Mesodermal cell (in vitro differentiated cells): ENCODE measurements at regions not wholly inside any gene's neighbourhood (a gene's known extent, or its start where the extent isn't known, plus 50 kb on each side); places are given as distances from the start of the nearest gene placed in this dataset.

ENCODE experiments used
- H3K27ac ChIP-seq: 2 replicates; pipeline ENCODE4 v1.7.0; 2013; ENCODE audit warnings: mild to moderate bottlenecking, low read depth, low read length, moderate library complexity; ENCODE audit not compliant: severe bottlenecking
- H3K36me3 ChIP-seq: 2 replicates; pipeline ENCODE4 v1.7.1; 2013; ENCODE audit warnings: mild to moderate bottlenecking, low read length, moderate library complexity; ENCODE audit not compliant: control insufficient read depth, insufficient read depth
- H3K4me1 ChIP-seq: one replicate; pipeline ENCODE4 v1.7.1; 2013; ENCODE audit warnings: mild to moderate bottlenecking, low read length; ENCODE audit not compliant: insufficient read depth, control insufficient read depth, poor library complexity, severe bottlenecking
- H3K4me3 ChIP-seq: 2 replicates; pipeline ENCODE4 v1.7.0; 2013; ENCODE audit warnings: low read length, control low read depth, mild to moderate bottlenecking; ENCODE audit not compliant: insufficient read depth, poor library complexity, severe bottlenecking; ENCODE audit errors: extremely low read depth
- H3K9me3 ChIP-seq: 2 replicates; pipeline ENCODE4 v1.7.1; 2013; ENCODE audit warnings: mild to moderate bottlenecking, low read length, moderate library complexity; ENCODE audit not compliant: control insufficient read depth
- WGBS, 2 experiments: methylation state at CpG; one replicate each; pipeline ENCODE4 v1.1.5; 2013; ENCODE audit warnings: missing lambda C conversion rate in 2 of 2; ENCODE audit not compliant: insufficient coverage in 2 of 2; 5-methylcytosine and 5-hydroxymethylcytosine counted together

GRCh38 chr14:83379436-83379835 lies 1845.8 kb upstream of the SEL1L start:
- no peak overlapping the region for H3K27ac ChIP-seq
- 89 to 91% methylated on average over 3 of the region's 3 CpGs for WGBS, 2 experiments
- H3K36me3 ChIP-seq = no peaks in the 10 kb centered on the region
- H3K4me3 ChIP-seq = no peak overlapping the region
- H3K4me1 ChIP-seq = no peaks in the 10 kb centered on the region
- H3K9me3 ChIP-seq = no peaks in the 10 kb centered on the region

- WGBS, 2 experiments = 100% methylated on average over 1 to 2 of the region's 3 CpGs
- Histone ChIP-seq H3K36me3 (no peaks in the 10 kb centered on the region), H3K27ac (no peak overlapping the region), H3K4me1 (no peaks in the 10 kb centered on the region), H3K9me3 (no peaks in the 10 kb centered on the region), H3K4me3 (no peak overlapping the region)
These were observed 1850.6 kb upstream of the SEL1L start for GRCh38 chr14:83384253-83384652.

- no peak overlapping the region for H3K4me3 ChIP-seq
- no peaks in the 10 kb centered on the region for H3K36me3 ChIP-seq
- 80% methylated on average over 1 of the region's 2 CpGs; no CpG with 5 or more reads in 1 of the 2 experiments for WGBS, 2 experiments
- H3K4me1 ChIP-seq = no peaks in the 10 kb centered on the region
- H3K9me3 ChIP-seq = no peaks in the 10 kb centered on the region
- H3K27ac ChIP-seq = no peak overlapping the region
These were observed 1861.7 kb upstream of the SEL1L start for GRCh38 chr14:83395321-83395720.

- whole genome bisulfite sequencing, 2 experiments = 61 to 80% methylated on average over 1 to 2 of the region's 2 CpGs
- no peaks in the 10 kb centered on the region for H3K9me3 ChIP-seq
- no peaks in the 10 kb centered on the region for H3K4me1 ChIP-seq
- no peak overlapping the region for H3K4me3 ChIP-seq
- no peaks in the 10 kb centered on the region for H3K36me3 ChIP-seq
- no peak overlapping the region for H3K27ac ChIP-seq
These were observed 1882.8 kb upstream of the SEL1L start for GRCh38 chr14:83416476-83416875.

GRCh38 chr14:83419420-83419819 lies 1885.8 kb upstream of the SEL1L start:
- 90 to 96% methylated on average over 2 to 4 of the region's 4 CpGs for WGBS, 2 experiments
- Histone ChIP-seq H3K9me3 (no peaks in the 10 kb centered on the region), H3K4me3 (no peak overlapping the region), H3K36me3 (no peaks in the 10 kb centered on the region), H3K4me1 (no peaks in the 10 kb centered on the region), H3K27ac (no peak overlapping the region)

- Histone ChIP-seq H3K27ac (no peak overlapping the region), H3K4me3 (no peak overlapping the region), H3K4me1 (no peaks in the 10 kb centered on the region), H3K9me3 (no peaks in the 10 kb centered on the region), H3K36me3 (no peaks in the 10 kb centered on the region)
- WGBS, 2 experiments = no CpG with 5 or more reads among the region's 2 CpGs
These were observed 1888.1 kb upstream of the SEL1L start for GRCh38 chr14:83421711-83422110.

- H3K4me1 ChIP-seq = no peaks in the 10 kb centered on the region
- no peaks in the 10 kb centered on the region for H3K9me3 ChIP-seq
- no peaks in the 10 kb centered on the region for H3K36me3 ChIP-seq
- H3K27ac ChIP-seq = no peak overlapping the region
- H3K4me3 ChIP-seq = no peak overlapping the region
These were observed 1891.5 kb upstream of the SEL1L start for GRCh38 chr14:83425138-83425537.

GRCh38 chr14:83425706-83426105 lies 1892.1 kb upstream of the SEL1L start:
- no peak overlapping the region for H3K4me3 ChIP-seq
- H3K36me3 ChIP-seq = no peaks in the 10 kb centered on the region
- no peaks in the 10 kb centered on the region for H3K9me3 ChIP-seq
- WGBS, 2 experiments = 100% methylated on average over 1 to 2 of the region's 2 CpGs
- no peak overlapping the region for H3K27ac ChIP-seq
- no peaks in the 10 kb centered on the region for H3K4me1 ChIP-seq

GRCh38 chr14:83433618-83434017 lies 1900.0 kb upstream of the SEL1L start:
- no CpG with 5 or more reads among the region's 1 CpG for WGBS, 2 experiments
- Histone ChIP-seq H3K36me3 (no peaks in the 10 kb centered on the region), H3K4me1 (no peaks in the 10 kb centered on the region), H3K4me3 (no peak overlapping the region), H3K9me3 (no peaks in the 10 kb centered on the region), H3K27ac (no peak overlapping the region)

GRCh38 chr14:83441801-83442200 lies 1908.1 kb upstream of the SEL1L start:
- no peak overlapping the region for H3K4me3 ChIP-seq
- no peaks in the 10 kb centered on the region for H3K4me1 ChIP-seq
- H3K36me3 ChIP-seq = no peaks in the 10 kb centered on the region
- WGBS, 2 experiments = no CpG with 5 or more reads among the region's 2 CpGs
- H3K9me3 ChIP-seq = no peaks in the 10 kb centered on the region
- H3K27ac ChIP-seq = no peak overlapping the region

- Histone ChIP-seq H3K9me3 (peaks cover 21% of the 10 kb centered on the region), H3K27ac (no peak overlapping the region), H3K4me3 (no peak overlapping the region), H3K36me3 (no peaks in the 10 kb centered on the region), H3K4me1 (no peaks in the 10 kb centered on the region)
- 73 to 95% methylated on average over 2 of the region's 3 CpGs for WGBS, 2 experiments
These were observed 1921.9 kb upstream of the SEL1L start for GRCh38 chr14:83455561-83455960.

GRCh38 chr14:83461521-83461920 lies 1927.9 kb upstream of the SEL1L start:
- Histone ChIP-seq H3K36me3 (no peaks in the 10 kb centered on the region), H3K27ac (no peak overlapping the region), H3K4me1 (no peaks in the 10 kb centered on the region), H3K9me3 (peaks cover 8% of the 10 kb centered on the region), H3K4me3 (no peak overlapping the region)
- 84 to 100% methylated on average over 1 to 4 of the region's 4 CpGs for WGBS, 2 experiments
